Activated naive CD4-positive, alpha-beta T cell treated with anti-CD3 and anti-CD28 coated beads, Interleukin-2, amount 50 U/mL, for 24 hours (primary cell): ENCODE measurements at regions not wholly inside any gene's neighbourhood (a gene's known extent, or its start where the extent isn't known, plus 50 kb on each side); places are given as distances from the start of the nearest gene placed in this dataset.

Source experiments
- H3K27ac Mint-ChIP-seq: one replicate; pipeline ENCODE4 v1.8.0; 2021; ENCODE audit warnings: mild to moderate bottlenecking, mixed read lengths
- H3K27me3 Mint-ChIP-seq: one replicate; pipeline ENCODE4 v1.8.0; 2021; ENCODE audit warnings: mixed read lengths
- H3K36me3 Mint-ChIP-seq: one replicate; pipeline ENCODE4 v1.8.0; 2021; ENCODE audit warnings: mixed read lengths
- H3K4me1 Mint-ChIP-seq: one replicate; pipeline ENCODE4 v1.8.0; 2021; ENCODE audit warnings: mixed read lengths
- H3K4me3 Mint-ChIP-seq: one replicate; pipeline ENCODE4 v1.8.0; 2021; ENCODE audit warnings: mild to moderate bottlenecking, mixed read lengths
- H3K9me3 Mint-ChIP-seq: one replicate; pipeline ENCODE4 v1.8.0; 2021; ENCODE audit warnings: mixed read lengths

GRCh38 chr20:24363031-24363430, 106.4 kb upstream of the SYNDIG1 start:
- H3K9me3 Mint-ChIP-seq: peaks cover 5% of the 10 kb centered on the region
- peaks cover 11% of the 10 kb centered on the region for H3K4me1 Mint-ChIP-seq
- peaks cover 2% of the 10 kb centered on the region for H3K27me3 Mint-ChIP-seq
- H3K36me3 Mint-ChIP-seq: peaks cover 4% of the 10 kb centered on the region
- H3K4me3 Mint-ChIP-seq: no peak overlapping the region
- H3K27ac Mint-ChIP-seq: no peak overlapping the region

GRCh38 chr20:24362080-24362479, 107.3 kb upstream of the SYNDIG1 start:
- peaks cover 2% of the 10 kb centered on the region for H3K27me3 Mint-ChIP-seq
- H3K4me1 Mint-ChIP-seq: peaks cover 11% of the 10 kb centered on the region

GRCh38 chr20:24361541-24361940, 107.9 kb upstream of the SYNDIG1 start:
- peaks cover 5% of the 10 kb centered on the region for H3K9me3 Mint-ChIP-seq
- peaks cover 2% of the 10 kb centered on the region for H3K27me3 Mint-ChIP-seq
- H3K4me3 Mint-ChIP-seq: no peak overlapping the region
- H3K27ac Mint-ChIP-seq: no peak overlapping the region
- H3K36me3 Mint-ChIP-seq: peaks cover 4% of the 10 kb centered on the region
- peaks cover 11% of the 10 kb centered on the region for H3K4me1 Mint-ChIP-seq

More at GRCh38 chr20:24362080-24362479, 107.3 kb upstream of the SYNDIG1 start:
- peaks cover 4% of the 10 kb centered on the region for H3K36me3 Mint-ChIP-seq
- H3K4me3 Mint-ChIP-seq: no peak overlapping the region
- no peak overlapping the region for H3K27ac Mint-ChIP-seq
- H3K9me3 Mint-ChIP-seq: peaks cover 5% of the 10 kb centered on the region

GRCh38 chr20:24360531-24360930, 108.9 kb upstream of the SYNDIG1 start:
- Mint-ChIP-seq H3K4me3 (no peak overlapping the region), H3K27ac (no peak overlapping the region), H3K9me3 (peaks cover 5% of the 10 kb centered on the region), H3K27me3 (peaks cover 2% of the 10 kb centered on the region), H3K4me1 (peaks cover 11% of the 10 kb centered on the region), H3K36me3 (peaks cover 4% of the 10 kb centered on the region)

GRCh38 chr20:24359321-24360027, 110.0 kb upstream of the SYNDIG1 start:
- Mint-ChIP-seq H3K27me3 (peaks cover 2% of the 10 kb centered on the region), H3K4me3 (no peak overlapping the region), H3K36me3 (peaks cover 4% of the 10 kb centered on the region), H3K27ac (no peak overlapping the region), H3K4me1 (peaks cover 10% of the 10 kb centered on the region), H3K9me3 (peaks cover 5% of the 10 kb centered on the region)

- H3K4me3 Mint-ChIP-seq: no peak overlapping the region
- H3K9me3 Mint-ChIP-seq: peaks cover 5% of the 10 kb centered on the region
- H3K4me1 Mint-ChIP-seq: peaks cover under 1% of the 10 kb centered on the region
- peaks cover 4% of the 10 kb centered on the region for H3K36me3 Mint-ChIP-seq
- no peak overlapping the region for H3K27ac Mint-ChIP-seq
- peaks cover 2% of the 10 kb centered on the region for H3K27me3 Mint-ChIP-seq
These were observed 111.5 kb upstream of the SYNDIG1 start for GRCh38 chr20:24357931-24358330.

- H3K9me3 Mint-ChIP-seq: peaks cover 4% of the 10 kb centered on the region
- H3K4me1 Mint-ChIP-seq: no peaks in the 10 kb centered on the region
These were observed 112.3 kb upstream of the SYNDIG1 start for GRCh38 chr20:24357177-24357576.

GRCh38 chr20:24353135-24353690, 116.2 kb upstream of the SYNDIG1 start:
- Mint-ChIP-seq H3K27ac (no peak overlapping the region), H3K36me3 (no peaks in the 10 kb centered on the region), H3K9me3 (no peaks in the 10 kb centered on the region), H3K27me3 (no peaks in the 10 kb centered on the region), H3K4me3 (no peak overlapping the region), H3K4me1 (no peaks in the 10 kb centered on the region)

More at GRCh38 chr20:24357177-24357576, 112.3 kb upstream of the SYNDIG1 start:
- H3K36me3 Mint-ChIP-seq: peaks cover 4% of the 10 kb centered on the region
- no peak overlapping the region for H3K4me3 Mint-ChIP-seq
- no peak overlapping the region for H3K27ac Mint-ChIP-seq
- peaks cover 2% of the 10 kb centered on the region for H3K27me3 Mint-ChIP-seq

GRCh38 chr20:24350923-24351368, 118.5 kb upstream of the SYNDIG1 start:
- no peak overlapping the region for H3K4me3 Mint-ChIP-seq
- no peak overlapping the region for H3K27ac Mint-ChIP-seq
- H3K4me1 Mint-ChIP-seq: no peaks in the 10 kb centered on the region
- H3K9me3 Mint-ChIP-seq: no peaks in the 10 kb centered on the region
- no peaks in the 10 kb centered on the region for H3K36me3 Mint-ChIP-seq
- H3K27me3 Mint-ChIP-seq: no peaks in the 10 kb centered on the region

- Mint-ChIP-seq H3K4me3 (no peak overlapping the region), H3K27me3 (no peaks in the 10 kb centered on the region), H3K27ac (no peak overlapping the region), H3K9me3 (no peaks in the 10 kb centered on the region), H3K36me3 (no peaks in the 10 kb centered on the region), H3K4me1 (no peaks in the 10 kb centered on the region)
These were observed 127.6 kb upstream of the SYNDIG1 start for GRCh38 chr20:24341781-24342180.

- no peaks in the 10 kb centered on the region for H3K27me3 Mint-ChIP-seq
- H3K4me3 Mint-ChIP-seq: no peak overlapping the region
- no peaks in the 10 kb centered on the region for H3K4me1 Mint-ChIP-seq
- H3K36me3 Mint-ChIP-seq: no peaks in the 10 kb centered on the region
- no peak overlapping the region for H3K27ac Mint-ChIP-seq
- H3K9me3 Mint-ChIP-seq: no peaks in the 10 kb centered on the region
These were observed 128.5 kb upstream of the SYNDIG1 start for GRCh38 chr20:24340933-24341332.

- Mint-ChIP-seq H3K4me3 (no peak overlapping the region), H3K4me1 (no peaks in the 10 kb centered on the region), H3K36me3 (no peaks in the 10 kb centered on the region), H3K9me3 (no peaks in the 10 kb centered on the region), H3K27me3 (no peaks in the 10 kb centered on the region), H3K27ac (no peak overlapping the region)
These were observed 130.2 kb upstream of the SYNDIG1 start for GRCh38 chr20:24339210-24339641.

- Mint-ChIP-seq H3K27me3 (no peaks in the 10 kb centered on the region), H3K4me1 (no peaks in the 10 kb centered on the region), H3K27ac (no peak overlapping the region), H3K4me3 (no peak overlapping the region), H3K36me3 (no peaks in the 10 kb centered on the region), H3K9me3 (no peaks in the 10 kb centered on the region)
These were observed 131.9 kb upstream of the SYNDIG1 start for GRCh38 chr20:24337551-24337950.

GRCh38 chr20:24337069-24337468, 132.4 kb upstream of the SYNDIG1 start:
- Mint-ChIP-seq H3K27me3 (no peaks in the 10 kb centered on the region), H3K9me3 (no peaks in the 10 kb centered on the region), H3K4me3 (no peak overlapping the region), H3K27ac (no peak overlapping the region), H3K36me3 (no peaks in the 10 kb centered on the region), H3K4me1 (no peaks in the 10 kb centered on the region)

GRCh38 chr20:24334830-24335229, 134.6 kb upstream of the SYNDIG1 start:
- Mint-ChIP-seq H3K9me3 (no peaks in the 10 kb centered on the region), H3K4me3 (no peak overlapping the region), H3K27ac (no peak overlapping the region), H3K27me3 (no peaks in the 10 kb centered on the region), H3K36me3 (no peaks in the 10 kb centered on the region), H3K4me1 (no peaks in the 10 kb centered on the region)

GRCh38 chr20:24332956-24333355, 136.5 kb upstream of the SYNDIG1 start:
- H3K4me1 Mint-ChIP-seq: no peaks in the 10 kb centered on the region
- no peak overlapping the region for H3K27ac Mint-ChIP-seq
- H3K9me3 Mint-ChIP-seq: no peaks in the 10 kb centered on the region
- H3K36me3 Mint-ChIP-seq: no peaks in the 10 kb centered on the region
- H3K27me3 Mint-ChIP-seq: no peaks in the 10 kb centered on the region
- H3K4me3 Mint-ChIP-seq: no peak overlapping the region
